OCI-LY1 (cell line): ENCODE measurements at regions not wholly inside any gene's neighbourhood (a gene's known extent, or its start where the extent isn't known, plus 50 kb on each side); places are given as distances from the start of the nearest gene placed in this dataset.

Experiments
- H2AFZ ChIP-seq: fragments of 200-600 bp; sonication (generic), shearing (Covaris generic); 2 replicates; pipeline ENCODE4 v1.6.0; 2014; ENCODE audit warnings: antibody characterized with exemption, mild to moderate bottlenecking, low read length
- H3F3A ChIP-seq: fragments of 200-600 bp; sonication (generic), shearing (Covaris generic); 2 replicates; pipeline ENCODE4 v1.6.0; 2014; ENCODE audit warnings: mild to moderate bottlenecking, antibody characterized with exemption, low read length, moderate library complexity; ENCODE audit not compliant: insufficient read depth
- H3K27ac ChIP-seq: fragments of 200-600 bp; sonication (generic); 2 replicates; pipeline ENCODE4 v1.5.1; 2014; ENCODE audit warnings: low read length, mixed run types, mild to moderate bottlenecking, low read depth; ENCODE audit not compliant: poor library complexity, severe bottlenecking
- H3K27me3 ChIP-seq: fragments of 200-600 bp; sonication (generic); 2 replicates; pipeline ENCODE4 v1.6.0; 2014; ENCODE audit warnings: antibody characterized with exemption, mild to moderate bottlenecking, low read length, moderate library complexity; ENCODE audit not compliant: insufficient read depth
- H3K36me3 ChIP-seq: fragments of 200-600 bp; sonication (generic); 2 replicates; pipeline ENCODE4 v1.6.1; 2014; ENCODE audit warnings: mild to moderate bottlenecking, antibody characterized with exemption, low read length, moderate library complexity, mixed read lengths; ENCODE audit not compliant: insufficient read depth
- H3K4me1 ChIP-seq: fragments of 200-600 bp; sonication (generic); 2 replicates; pipeline ENCODE4 v1.5.1; 2014; ENCODE audit warnings: mild to moderate bottlenecking, low read length, moderate library complexity; ENCODE audit not compliant: insufficient read depth, severe bottlenecking
- H3K4me2 ChIP-seq: fragments of 200-600 bp; sonication (generic), shearing (Covaris generic); 2 replicates; pipeline ENCODE4 v1.6.1; 2014; ENCODE audit warnings: low read length
- H3K4me3 ChIP-seq: fragments of 200-600 bp; sonication (generic); 2 replicates; pipeline ENCODE4 v1.5.1; 2014; ENCODE audit warnings: low read length, low read depth, mild to moderate bottlenecking, mixed read lengths; ENCODE audit not compliant: poor library complexity, severe bottlenecking
- H3K79me2 ChIP-seq: fragments of 200-600 bp; shearing (Covaris generic); 2 replicates; pipeline ENCODE4 v1.6.1; 2016; ENCODE audit warnings: mixed run types, low read length, mixed read lengths; ENCODE audit not compliant: insufficient read depth
- H3K9ac ChIP-seq: fragments of 200-600 bp; sonication (generic), shearing (Covaris generic); 2 replicates; pipeline ENCODE4 v1.6.1; 2014; ENCODE audit warnings: mild to moderate bottlenecking, low read length, mixed read lengths
- H3K9me2 ChIP-seq: fragments of 200-600 bp; sonication (generic), shearing (Covaris generic); 2 replicates; pipeline ENCODE4 v1.6.1; 2014; ENCODE audit warnings: low read depth, mild to moderate bottlenecking, low read length, mixed read lengths
- H3K9me3 ChIP-seq: fragments of 200-600 bp; shearing (Covaris generic); 2 replicates; pipeline ENCODE4 v1.6.1; 2014; ENCODE audit warnings: low read length, mixed read lengths
- H4K20me1 ChIP-seq: fragments of 200-600 bp; sonication (generic), shearing (Covaris generic); 2 replicates; pipeline ENCODE4 v1.6.0; 2016; ENCODE audit warnings: mild to moderate bottlenecking, low read length; ENCODE audit not compliant: insufficient read depth
- EZH2 ChIP-seq: fragments of 200-600 bp; sonication (generic), shearing (Covaris generic); IDR thresholded peaks from 2 replicates; pipeline ENCODE4 v1.8.0; 2017; ENCODE audit warnings: borderline replicate concordance, mixed run types, mild to moderate bottlenecking, antibody characterized with exemption, low read length, moderate library complexity, mixed read lengths
- TF ChIP-seq, protein P1 (sequence below): fragments of 200-600 bp; sonication (generic), shearing (Covaris generic); IDR thresholded peaks from 2 replicates; pipeline ENCODE4 v1.5.1; 2017; ENCODE audit warnings: mild to moderate bottlenecking, antibody characterized with exemption, low read length, moderate library complexity, mixed read lengths

DNA sequence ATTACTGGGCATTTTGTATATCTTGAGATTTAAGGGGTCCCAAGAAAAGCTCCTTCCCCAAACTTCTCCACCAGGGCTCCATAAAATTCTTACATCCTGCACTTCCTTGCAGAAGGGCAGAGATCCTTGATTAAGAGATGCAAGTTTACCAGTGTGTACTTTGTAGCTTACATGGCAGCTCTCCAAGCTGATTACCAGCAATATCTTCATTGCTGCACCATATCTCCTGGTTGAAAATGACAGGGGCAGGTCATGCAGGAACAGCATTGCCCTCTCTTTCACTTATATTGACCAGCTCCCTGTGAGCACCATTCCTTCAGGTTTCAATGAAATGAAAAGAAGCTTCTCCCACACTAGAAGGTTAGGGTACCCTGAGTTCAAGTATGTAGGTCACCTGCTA is 184.6 kb upstream of the PHYHIPL start:
- Histone ChIP-seq H2AFZ (no peak overlapping the region), H4K20me1 (no peaks in the 10 kb centered on the region), H3K79me2 (no peaks in the 10 kb centered on the region), H3K9ac (no peak overlapping the region), H3K4me2 (no peak overlapping the region), H3F3A (no peaks in the 10 kb centered on the region), H3K36me3 (no peaks in the 10 kb centered on the region), H3K9me2 (no peaks in the 10 kb centered on the region), H3K4me3 (no peak overlapping the region), H3K9me3 (no peaks in the 10 kb centered on the region), H3K4me1 (no peaks in the 10 kb centered on the region), H3K27me3 (no peaks in the 10 kb centered on the region), H3K27ac (no peak overlapping the region)
- TF ChIP-seq, protein P1, sequence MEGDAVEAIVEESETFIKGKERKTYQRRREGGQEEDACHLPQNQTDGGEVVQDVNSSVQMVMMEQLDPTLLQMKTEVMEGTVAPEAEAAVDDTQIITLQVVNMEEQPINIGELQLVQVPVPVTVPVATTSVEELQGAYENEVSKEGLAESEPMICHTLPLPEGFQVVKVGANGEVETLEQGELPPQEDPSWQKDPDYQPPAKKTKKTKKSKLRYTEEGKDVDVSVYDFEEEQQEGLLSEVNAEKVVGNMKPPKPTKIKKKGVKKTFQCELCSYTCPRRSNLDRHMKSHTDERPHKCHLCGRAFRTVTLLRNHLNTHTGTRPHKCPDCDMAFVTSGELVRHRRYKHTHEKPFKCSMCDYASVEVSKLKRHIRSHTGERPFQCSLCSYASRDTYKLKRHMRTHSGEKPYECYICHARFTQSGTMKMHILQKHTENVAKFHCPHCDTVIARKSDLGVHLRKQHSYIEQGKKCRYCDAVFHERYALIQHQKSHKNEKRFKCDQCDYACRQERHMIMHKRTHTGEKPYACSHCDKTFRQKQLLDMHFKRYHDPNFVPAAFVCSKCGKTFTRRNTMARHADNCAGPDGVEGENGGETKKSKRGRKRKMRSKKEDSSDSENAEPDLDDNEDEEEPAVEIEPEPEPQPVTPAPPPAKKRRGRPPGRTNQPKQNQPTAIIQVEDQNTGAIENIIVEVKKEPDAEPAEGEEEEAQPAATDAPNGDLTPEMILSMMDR: no peak
- no peak for TF ChIP-seq EZH2

DNA sequence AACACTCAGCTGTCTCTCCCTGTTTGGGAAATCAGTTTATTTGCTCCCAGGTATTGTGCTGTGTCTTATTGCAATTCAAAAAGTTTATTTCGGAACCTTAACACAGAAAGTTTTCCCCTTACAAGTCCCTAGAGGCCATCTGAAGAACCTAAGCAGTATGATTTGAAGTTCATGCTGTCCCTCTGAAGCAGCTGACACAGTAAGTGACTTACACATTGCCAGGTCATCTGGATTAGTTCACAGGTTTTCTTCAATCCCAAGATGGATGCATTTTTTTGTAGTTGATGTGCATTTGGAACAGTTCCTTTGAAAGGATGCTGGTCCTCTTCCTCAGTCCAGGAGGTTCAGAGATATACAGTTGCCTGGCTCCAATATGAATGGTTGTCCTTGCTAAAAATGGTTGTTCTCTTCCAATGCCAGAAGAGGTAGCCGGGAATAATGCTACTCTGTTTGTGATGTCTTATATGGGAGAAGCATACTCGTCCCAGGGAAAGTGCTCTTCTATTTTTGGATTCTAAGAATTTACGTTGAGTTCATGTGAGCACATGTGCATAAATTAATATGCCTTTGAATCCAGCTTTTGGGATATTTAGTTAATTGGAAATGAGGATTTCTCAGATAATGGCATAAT is 183.5 kb upstream of the PHYHIPL start:
- H3K4me3 ChIP-seq: no peak overlapping the region
- H3K9me3 ChIP-seq: no peaks in the 10 kb centered on the region
- no peaks in the 10 kb centered on the region for H3K79me2 ChIP-seq
- no peaks in the 10 kb centered on the region for H3K4me1 ChIP-seq
- H2AFZ ChIP-seq: no peak overlapping the region
- no peaks in the 10 kb centered on the region for H3F3A ChIP-seq
- H3K9ac ChIP-seq: no peak overlapping the region
- no peak overlapping the region for H3K4me2 ChIP-seq
- TF ChIP-seq EZH2: no peak
- TF ChIP-seq, protein P1: no peak
- no peaks in the 10 kb centered on the region for H3K27me3 ChIP-seq
- H3K36me3 ChIP-seq: no peaks in the 10 kb centered on the region
- H4K20me1 ChIP-seq: no peaks in the 10 kb centered on the region
- no peaks in the 10 kb centered on the region for H3K9me2 ChIP-seq
- no peak overlapping the region for H3K27ac ChIP-seq

DNA sequence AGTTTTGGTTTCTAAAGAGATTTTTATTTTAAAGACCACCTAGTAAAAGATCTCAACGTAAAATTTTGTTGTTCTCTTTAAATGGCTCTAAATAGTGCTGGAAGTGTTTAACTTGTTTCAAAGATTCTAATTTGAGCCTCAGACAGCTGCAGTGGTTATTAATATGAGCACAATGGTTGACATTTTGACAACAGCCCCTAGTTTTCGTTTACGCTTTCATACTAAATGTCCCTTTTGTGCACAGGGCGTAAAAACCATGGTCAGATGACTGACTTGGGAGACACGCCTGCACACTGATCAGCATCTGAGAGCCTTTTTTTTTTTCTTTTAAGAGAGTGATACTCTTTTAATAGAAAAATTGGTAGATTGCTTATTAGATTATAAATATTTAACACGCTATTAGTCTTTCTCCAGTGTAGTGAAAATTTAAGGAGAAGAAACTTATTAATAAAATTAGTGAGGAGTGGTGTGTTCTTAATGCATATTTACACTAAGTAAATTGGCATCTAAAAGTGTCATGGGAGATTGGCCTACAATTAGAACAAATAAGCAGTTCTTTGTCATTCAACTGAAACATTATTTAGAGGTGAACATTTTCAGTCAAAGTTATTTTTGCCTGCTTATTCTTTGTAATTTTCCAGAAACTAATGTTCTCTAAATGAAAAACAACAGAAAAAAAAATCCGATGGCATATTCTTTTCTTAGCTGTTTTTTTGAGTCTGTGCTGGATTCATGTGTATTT is 182.8 kb upstream of the PHYHIPL start:
- no peaks in the 10 kb centered on the region for H4K20me1 ChIP-seq
- H2AFZ ChIP-seq: no peak overlapping the region
- TF ChIP-seq, protein P1: no peak
- TF ChIP-seq EZH2: no peak
- H3K4me3 ChIP-seq: no peak overlapping the region
- H3K9me2 ChIP-seq: no peaks in the 10 kb centered on the region
- H3K27ac ChIP-seq: no peak overlapping the region
- H3F3A ChIP-seq: no peaks in the 10 kb centered on the region
- no peaks in the 10 kb centered on the region for H3K4me1 ChIP-seq
- no peaks in the 10 kb centered on the region for H3K9me3 ChIP-seq
- H3K9ac ChIP-seq: no peak overlapping the region
- H3K36me3 ChIP-seq: no peaks in the 10 kb centered on the region
- no peaks in the 10 kb centered on the region for H3K79me2 ChIP-seq
- no peaks in the 10 kb centered on the region for H3K27me3 ChIP-seq
- H3K4me2 ChIP-seq: no peak overlapping the region
